ENCODE measurements at regions not wholly inside any gene's neighbourhood (a gene's known extent, or its start where the extent isn't known, plus 50 kb on each side); places are given as distances from the start of the nearest gene placed in this dataset.

DNA sequence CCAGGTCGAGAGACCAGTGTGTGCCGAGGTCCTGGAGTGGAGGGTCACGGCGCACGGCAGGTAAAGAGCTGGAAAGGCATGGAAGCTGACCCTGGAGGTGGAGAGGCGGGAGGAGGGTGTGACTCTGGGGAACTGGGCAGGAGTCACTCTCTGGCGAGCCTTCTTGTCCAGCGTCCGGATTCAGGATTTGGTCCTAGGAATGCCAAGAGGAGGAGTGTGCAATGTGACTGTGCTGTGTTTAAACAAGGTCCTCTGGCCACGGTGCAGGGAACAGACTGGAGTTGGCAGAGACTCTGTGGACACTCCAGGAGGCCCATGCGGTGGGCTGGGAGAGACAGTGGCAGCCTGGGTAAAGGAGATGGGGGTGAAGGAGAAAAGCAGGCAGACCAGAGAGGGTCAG is 64.2 kb upstream of the CASZ1 start:
- in situ Hi-C loops (cut with MboI; ENCODE audit: low sequenced_read_pairs, unreplicated experiment) = loop anchor here (25.0 kb wide), 1 partner anchor 348 kb away; no protein-coding TSS in a partner anchor
- no peak for DNase-seq (ENCODE audit: low spot score)
- TF ChIP-seq, protein P1, sequence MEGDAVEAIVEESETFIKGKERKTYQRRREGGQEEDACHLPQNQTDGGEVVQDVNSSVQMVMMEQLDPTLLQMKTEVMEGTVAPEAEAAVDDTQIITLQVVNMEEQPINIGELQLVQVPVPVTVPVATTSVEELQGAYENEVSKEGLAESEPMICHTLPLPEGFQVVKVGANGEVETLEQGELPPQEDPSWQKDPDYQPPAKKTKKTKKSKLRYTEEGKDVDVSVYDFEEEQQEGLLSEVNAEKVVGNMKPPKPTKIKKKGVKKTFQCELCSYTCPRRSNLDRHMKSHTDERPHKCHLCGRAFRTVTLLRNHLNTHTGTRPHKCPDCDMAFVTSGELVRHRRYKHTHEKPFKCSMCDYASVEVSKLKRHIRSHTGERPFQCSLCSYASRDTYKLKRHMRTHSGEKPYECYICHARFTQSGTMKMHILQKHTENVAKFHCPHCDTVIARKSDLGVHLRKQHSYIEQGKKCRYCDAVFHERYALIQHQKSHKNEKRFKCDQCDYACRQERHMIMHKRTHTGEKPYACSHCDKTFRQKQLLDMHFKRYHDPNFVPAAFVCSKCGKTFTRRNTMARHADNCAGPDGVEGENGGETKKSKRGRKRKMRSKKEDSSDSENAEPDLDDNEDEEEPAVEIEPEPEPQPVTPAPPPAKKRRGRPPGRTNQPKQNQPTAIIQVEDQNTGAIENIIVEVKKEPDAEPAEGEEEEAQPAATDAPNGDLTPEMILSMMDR (IDR thresholded peaks at IDR 0.05; ENCODE audit: borderline replicate concordance, control extremely low read depth, extremely low read depth, insufficient read depth, missing control alignments) = no peak

DNA sequence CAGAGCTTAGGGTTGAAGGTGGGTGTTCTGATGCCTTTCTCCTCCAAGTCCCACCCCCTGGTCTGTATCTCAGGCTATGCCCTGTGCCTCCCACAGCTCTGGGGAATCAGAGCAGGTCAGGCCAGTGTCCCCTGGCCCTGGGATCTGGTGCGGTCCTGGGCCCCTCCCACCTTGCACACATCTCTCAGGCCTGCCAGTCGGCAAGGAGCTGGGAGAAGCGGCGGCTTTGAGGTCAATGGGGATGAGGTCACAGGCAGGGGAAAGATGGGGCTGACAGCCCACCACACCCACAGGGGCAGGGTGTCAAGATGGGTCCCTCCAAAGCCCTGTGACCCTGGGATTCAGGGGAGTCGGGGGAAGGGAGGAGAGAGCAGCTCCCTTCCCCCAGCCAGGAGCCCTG is 65.4 kb upstream of the CASZ1 start:
- in situ Hi-C loops (cut with MboI; ENCODE audit: low sequenced_read_pairs, unreplicated experiment) = loop anchor here (25.0 kb wide), 1 partner anchor 350 kb away; no protein-coding TSS in a partner anchor
- TF ChIP-seq, protein P1 (IDR thresholded peaks at IDR 0.05; ENCODE audit: borderline replicate concordance, control extremely low read depth, extremely low read depth, insufficient read depth, missing control alignments) = no peak

DNA sequence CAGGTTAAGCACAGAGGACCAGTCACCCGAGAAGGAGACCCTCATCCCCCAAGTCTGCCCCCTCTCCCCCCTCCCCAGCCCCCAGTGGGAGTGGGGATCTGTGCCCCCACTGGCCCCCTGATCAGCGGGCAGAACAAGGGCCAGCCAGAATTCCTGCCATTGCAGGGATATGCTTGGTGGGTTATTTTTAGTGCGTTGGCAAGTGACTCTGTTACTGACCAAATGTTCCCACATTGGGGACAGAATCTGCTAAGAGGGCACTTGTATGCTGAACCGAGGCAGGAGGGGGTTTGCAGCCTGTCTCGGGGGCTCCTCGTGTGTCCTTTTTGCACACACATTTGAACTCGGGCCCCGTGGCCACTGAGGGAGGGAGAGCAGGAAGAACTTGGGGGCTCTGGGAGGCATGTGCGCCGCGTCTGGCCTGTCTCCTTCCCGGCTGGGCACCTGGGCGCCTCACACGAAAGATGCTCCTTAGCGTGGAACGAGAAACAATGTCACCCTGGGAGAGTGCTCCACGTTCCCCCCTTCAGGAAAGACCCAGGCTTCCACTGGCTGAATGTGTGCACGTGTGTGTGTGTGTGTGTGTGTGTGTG is 66.4 kb upstream of the CASZ1 start:
- in situ Hi-C loops (cut with MboI; ENCODE audit: low sequenced_read_pairs, unreplicated experiment) = loop anchor here (25.0 kb wide), 1 partner anchor 351 kb away; no protein-coding TSS in a partner anchor
- DNase-seq (ENCODE audit: low spot score) = no peak

More for the DNA sequence above, 65.4 kb upstream of the CASZ1 start:
- no peak for DNase-seq (ENCODE audit: low spot score)

DNA sequence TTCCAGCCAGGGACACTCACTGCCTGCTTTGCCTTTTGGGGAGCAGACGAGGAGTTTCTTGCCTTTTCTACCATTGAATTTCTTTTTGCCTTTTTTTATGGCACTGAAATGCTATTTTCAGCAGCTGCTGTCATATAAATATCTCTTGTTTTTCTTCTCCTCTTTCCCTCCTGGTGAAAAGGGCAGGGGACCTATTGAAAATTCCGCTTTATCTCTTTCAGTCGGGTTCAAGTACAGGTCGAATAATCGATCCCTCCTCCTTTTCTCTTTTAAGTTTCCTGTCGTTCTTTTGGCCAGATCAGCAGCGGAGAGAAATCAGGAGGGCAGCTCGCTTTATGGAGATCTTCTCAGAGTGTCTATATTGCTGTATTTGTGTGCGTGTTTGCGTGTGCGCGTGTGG is 67.4 kb upstream of the CASZ1 start:
- TF ChIP-seq, protein P1 (IDR thresholded peaks at IDR 0.05; ENCODE audit: borderline replicate concordance, control extremely low read depth, extremely low read depth, insufficient read depth, missing control alignments) = no peak
- in situ Hi-C loops (cut with MboI; ENCODE audit: low sequenced_read_pairs, unreplicated experiment) = loop anchor here (25.0 kb wide), 1 partner anchor 352 kb away; no protein-coding TSS in a partner anchor
- no peak for DNase-seq (ENCODE audit: low spot score)

More for the DNA sequence above, 66.4 kb upstream of the CASZ1 start:
- TF ChIP-seq, protein P1 (IDR thresholded peaks at IDR 0.05; ENCODE audit: borderline replicate concordance, control extremely low read depth, extremely low read depth, insufficient read depth, missing control alignments) = no peak

DNA sequence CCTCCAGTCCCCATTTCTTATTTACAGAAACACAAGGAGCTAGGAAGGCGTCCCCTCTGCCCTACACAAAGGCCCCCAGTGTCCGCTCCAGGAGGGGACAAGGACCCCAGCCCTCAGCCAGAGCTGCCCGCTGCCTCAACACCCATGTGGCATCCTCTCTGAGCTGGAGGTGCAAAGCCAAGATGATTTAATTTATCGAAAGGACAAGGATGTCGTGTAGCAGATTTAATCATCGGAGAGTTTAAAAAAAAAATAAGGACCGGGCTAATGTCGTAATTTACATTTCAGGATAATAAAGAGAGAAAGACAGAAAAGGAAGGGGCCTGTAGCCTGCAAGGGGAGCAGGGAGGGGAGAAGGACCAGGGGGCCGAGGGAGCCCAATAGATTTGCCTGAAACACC is 68.3 kb upstream of the CASZ1 start:
- in situ Hi-C loops (cut with MboI; ENCODE audit: low sequenced_read_pairs, unreplicated experiment) = loop anchor here (25.0 kb wide), 1 partner anchor 352 kb away; no protein-coding TSS in a partner anchor
- TF ChIP-seq, protein P1 (IDR thresholded peaks at IDR 0.05; ENCODE audit: borderline replicate concordance, control extremely low read depth, extremely low read depth, insufficient read depth, missing control alignments) = no peak
- DNase-seq (ENCODE audit: low spot score) = no peak

DNA sequence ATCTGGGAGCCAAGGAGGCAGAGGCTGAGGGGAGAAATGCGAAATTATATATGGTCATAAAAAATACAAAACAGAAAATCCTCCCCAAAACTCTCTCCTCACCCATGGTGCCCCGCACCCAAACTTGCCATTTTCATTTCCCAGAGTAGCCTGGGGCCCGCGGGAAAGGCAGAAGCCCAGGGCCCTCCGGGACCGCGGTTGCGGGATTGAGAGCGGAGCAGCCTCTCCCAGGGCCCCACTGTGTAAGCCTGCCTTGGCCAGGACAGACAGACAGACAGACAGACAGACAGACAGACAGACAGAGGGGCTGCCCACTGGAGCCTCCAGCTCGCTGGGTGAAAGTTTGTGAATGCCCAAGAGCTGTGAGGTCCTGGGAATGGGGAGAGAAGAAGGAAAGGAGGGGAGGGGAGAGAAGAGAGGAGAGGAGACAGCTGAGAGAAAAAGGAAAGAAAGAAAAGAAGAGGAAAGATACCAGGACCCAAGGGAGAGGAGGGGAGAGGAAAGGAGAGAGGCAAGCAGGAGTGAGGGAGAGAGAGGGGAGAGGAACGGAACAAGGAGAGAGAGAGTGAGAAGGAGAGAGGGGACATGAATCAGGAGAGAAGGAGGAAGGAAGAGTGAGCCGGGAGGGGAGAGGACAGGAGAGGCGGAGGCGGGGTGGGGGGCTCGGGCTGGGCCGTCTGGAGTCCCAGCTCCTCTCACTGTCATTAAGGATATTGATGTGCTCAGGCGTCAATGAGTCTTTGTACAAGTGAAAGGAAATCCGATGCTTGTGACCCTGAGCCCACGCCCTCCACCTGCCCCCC is 69.3 kb upstream of the CASZ1 start:
- DNase-seq (ENCODE audit: low spot score) = no peak
- in situ Hi-C loops (cut with MboI; ENCODE audit: low sequenced_read_pairs, unreplicated experiment) = loop anchor here (25.0 kb wide), 1 partner anchor 353 kb away; no protein-coding TSS in a partner anchor
- TF ChIP-seq, protein P1 (IDR thresholded peaks at IDR 0.05; ENCODE audit: borderline replicate concordance, control extremely low read depth, extremely low read depth, insufficient read depth, missing control alignments) = no peak

All from GM13976 (cell line).